Stimulated activated CD4-positive, alpha-beta T cell treated with anti-CD3 and anti-CD28 coated beads, TNF-alpha, amount 100 ng/mL, for 48 hours (primary cell): ENCODE measurements at regions not wholly inside any gene's neighbourhood (a gene's known extent, or its start where the extent isn't known, plus 50 kb on each side); places are given as distances from the start of the nearest gene placed in this dataset.
A peak's percentile ranks its signal among the peaks of the same experiment; 100 is the strongest.

Source experiments
- DNase-seq, 3 donors: peaks; one replicate each; pipeline ENCODE4 v3.0.0-alpha.2; 2020; ENCODE audit warnings: low read depth in 3 of 3

DNA sequence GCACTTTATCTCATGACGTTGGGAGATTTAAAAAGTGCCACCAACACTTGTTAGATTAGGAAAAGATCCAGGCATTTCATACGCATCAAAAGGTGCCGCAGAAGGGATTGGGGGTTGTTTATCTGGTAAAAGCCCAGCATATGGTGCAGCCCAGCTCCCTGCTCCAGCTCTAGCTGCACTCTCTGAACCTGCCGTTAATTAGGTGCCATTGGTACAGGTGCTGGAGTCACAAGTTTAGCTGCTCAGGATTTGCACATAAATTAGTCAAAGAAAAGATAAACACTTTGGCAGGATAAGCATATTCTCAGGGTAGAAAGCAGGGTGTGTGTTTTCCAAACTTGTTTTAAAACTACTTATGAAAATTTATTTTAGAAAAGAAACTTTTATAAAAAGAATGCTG, 932.6 kb upstream of the TMEM132C start:
- DNase-seq = no peak

GRCh38 chr12:127334912-127335644, 931.9 kb upstream of the TMEM132C start:
- DNase-seq = no peak

- DNase-seq = no peak
Measured at GRCh38 chr12:127336416-127336815, 930.6 kb upstream of the TMEM132C start.

DNA sequence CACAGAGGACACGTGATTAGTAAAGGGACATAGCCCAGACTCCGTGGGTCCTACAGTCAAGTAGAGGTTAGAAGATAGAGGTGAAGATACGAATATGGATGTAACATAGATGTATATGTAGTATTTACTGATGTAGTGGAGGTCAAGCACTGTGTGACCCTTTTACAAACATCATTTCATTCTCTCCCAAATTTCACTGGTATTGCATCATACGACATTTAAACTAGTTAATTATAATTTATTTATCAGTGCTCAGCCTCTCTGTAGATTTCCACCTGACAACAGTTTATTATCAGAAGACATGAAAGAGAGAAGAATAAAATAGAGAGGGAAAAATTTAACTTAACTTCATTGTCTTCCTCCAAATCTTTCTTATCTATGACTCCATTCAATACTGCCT, 927.9 kb upstream of the TMEM132C start:
- no peak for DNase-seq

GRCh38 chr12:127340381-127340780, 926.6 kb upstream of the TMEM132C start:
- no peak for DNase-seq

- DNase-seq = no peak
Measured at GRCh38 chr12:127342861-127343260, 924.1 kb upstream of the TMEM132C start.

GRCh38 chr12:127343940-127344339, 923.0 kb upstream of the TMEM132C start:
- DNase-seq = no peak

GRCh38 chr12:127351481-127352010, 915.4 kb upstream of the TMEM132C start:
- DNase-seq = no peak

DNA sequence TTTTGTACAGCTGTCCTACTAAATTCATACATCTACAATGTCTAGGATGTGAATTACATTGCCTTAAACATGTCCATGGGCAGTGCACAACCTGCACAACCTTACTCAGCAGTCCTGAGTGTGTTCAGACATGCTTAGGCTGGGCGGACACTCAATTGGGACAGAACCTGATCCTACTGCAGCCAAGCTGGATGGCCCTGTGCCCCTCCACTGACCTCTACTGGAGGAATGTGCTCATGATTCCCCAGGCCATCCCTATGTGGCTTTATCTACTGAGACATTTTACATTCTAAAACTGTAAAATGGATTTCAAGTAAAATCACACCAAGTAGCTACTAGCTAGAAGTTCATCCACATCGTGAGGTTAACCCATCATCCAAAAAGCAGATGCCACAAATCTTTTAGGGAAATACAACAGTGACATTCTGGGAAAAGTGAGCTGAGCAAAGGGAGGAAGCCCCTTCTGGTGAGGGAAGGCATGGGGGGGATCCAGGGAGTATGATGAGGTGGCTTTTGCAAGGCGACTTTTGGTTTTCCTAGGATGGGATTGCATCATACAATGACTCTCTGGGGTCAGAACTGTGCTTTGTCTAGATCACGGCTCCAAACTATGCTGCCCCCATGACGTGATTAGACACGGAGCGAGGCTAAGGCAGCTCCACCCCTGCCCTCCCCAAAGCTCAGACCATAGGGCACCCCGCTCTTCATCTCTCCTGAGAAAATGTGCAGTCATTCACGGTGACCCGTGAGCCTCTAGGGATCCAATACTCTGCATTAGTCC, 911.7 kb upstream of the TMEM132C start:
- DNase-seq = no peak

DNA sequence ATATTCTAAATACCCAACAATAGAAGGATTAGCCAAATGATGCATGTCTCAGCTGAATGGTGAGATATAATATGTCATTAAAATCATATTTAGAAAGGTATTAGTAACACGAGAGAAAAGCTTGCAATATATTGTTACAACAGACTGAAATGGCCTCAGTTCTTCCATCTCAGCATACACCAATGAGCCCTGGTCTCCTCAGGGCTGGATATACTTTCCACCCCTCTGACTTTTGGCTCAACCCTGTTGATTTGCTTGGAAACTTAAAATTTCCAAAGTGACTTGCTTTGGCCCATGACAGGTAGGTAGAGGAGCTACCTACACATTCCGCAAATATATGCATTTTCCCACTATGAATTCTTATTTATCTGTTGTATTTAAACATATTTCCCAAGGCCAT, 908.1 kb upstream of the TMEM132C start:
- DNase-seq = no peak

GRCh38 chr12:127360580-127360979, 906.4 kb upstream of the TMEM132C start:
- DNase-seq = no peak

- DNase-seq = no peak
Measured at GRCh38 chr12:127362121-127362520, 904.8 kb upstream of the TMEM132C start.

DNA sequence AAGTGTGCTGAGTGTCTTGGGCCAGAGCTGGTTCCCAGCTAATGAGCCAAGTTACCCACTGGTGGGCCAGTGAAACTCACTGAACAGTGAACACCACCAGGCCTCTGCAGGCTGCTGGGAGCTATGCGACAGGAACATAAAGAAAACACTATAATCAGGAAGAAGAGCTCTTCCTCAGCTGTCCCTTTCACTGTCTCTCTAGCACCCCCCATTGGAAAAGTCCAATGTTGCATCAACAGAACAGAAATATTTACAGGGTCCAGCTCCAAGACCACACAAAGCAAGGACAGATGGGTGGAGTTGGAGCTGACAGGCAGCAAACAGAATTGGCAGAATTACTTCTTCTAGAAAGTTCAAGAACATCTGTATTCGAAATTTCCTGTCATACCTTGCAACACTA, 903.6 kb upstream of the TMEM132C start:
- DNase-seq = no peak

DNA sequence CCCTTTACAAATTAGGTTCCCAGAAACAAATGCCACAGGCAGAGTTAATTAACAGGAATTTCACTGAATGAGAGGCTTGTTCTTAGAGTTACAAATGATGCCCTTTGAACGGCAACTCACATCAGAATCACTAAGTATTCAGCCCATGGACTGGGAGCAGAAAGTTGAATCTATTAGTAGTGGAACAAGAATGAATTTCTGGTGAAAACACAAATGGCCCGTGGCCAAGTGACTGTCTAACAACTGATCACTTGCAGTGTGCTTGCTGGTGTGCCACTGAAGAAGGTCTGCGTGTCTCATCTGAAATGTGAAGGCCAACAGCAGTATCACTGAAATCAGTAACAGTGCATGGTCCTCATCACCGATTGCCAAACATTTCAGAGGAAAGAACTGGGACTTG, 893.4 kb upstream of the TMEM132C start:
- DNase-seq = no peak

GRCh38 chr12:127374447-127374846, 892.5 kb upstream of the TMEM132C start:
- no peak for DNase-seq

DNA sequence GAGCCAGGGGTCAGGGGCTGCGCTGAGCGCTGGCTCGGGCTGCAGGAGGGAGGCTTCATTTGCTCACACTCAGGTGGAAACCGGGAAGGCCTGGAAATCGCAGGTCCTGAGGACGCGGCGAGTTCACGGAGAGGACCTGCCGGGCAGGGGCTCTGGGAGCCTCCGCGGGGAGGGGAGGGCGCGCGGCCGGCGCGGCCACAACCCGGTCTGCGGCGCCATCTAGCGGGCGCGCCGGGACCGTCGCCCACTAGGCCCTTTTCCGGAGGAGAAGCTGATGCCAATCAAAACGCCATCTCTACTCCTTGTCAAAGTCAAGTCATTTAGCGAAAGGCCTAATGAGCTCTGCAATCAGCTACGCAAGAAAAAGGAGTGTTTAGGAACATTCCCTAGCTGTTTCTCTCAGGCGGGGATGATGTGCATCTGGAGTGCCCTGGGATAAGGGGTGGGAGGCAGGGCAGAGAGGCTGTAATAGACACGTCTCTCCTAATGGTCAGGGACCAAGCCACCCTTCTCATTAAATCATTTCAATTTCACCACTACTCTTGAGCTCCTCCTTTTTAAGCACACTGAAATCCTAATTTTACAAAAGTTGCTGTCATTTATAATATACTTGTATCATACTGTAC, 885.8 kb upstream of the TMEM132C start:
- DNase-seq = peak; percentile 3 to 9 (median 4)

- DNase-seq = no peak
Measured at GRCh38 chr12:127381681-127382080, 885.3 kb upstream of the TMEM132C start.

- no peak for DNase-seq
Measured at GRCh38 chr12:127383281-127383680, 883.7 kb upstream of the TMEM132C start.

DNA sequence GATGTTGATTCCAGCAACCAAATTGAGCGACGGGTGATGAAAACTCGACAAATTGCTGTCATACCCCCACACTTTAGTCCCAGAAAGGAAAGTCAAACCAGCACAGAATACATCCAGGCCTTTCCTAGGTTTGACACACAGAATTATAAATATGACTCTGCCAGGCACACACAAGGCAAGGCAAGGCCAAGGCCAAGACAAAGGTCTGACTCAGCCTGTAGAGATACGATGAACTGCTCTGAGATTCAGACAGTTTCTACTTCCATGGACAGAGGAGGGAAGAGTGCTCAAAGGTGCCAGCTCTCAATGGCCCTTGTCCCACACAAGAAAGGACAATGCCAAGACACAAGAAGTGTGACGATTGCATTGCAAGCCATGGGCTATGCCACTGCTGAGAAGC, 880.2 kb upstream of the TMEM132C start:
- DNase-seq = no peak

DNA sequence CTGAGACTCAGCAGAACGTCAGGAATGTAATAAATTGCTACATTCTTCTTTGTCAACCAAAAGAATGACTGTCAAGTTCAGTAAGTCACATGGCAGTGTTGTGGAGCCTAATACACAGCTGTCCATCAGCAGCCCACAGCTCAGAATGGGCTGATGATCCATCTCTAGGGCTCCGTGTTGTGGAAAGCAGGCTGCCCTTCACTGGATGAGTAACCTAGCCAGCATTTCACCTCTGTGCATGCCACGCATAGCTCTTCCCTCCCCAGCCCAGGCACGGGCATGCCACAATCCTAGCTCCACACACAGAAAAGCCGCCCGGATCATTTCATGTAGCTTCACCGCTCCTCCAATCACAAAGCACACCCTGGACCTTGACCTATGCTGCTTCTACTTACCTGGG, 878.0 kb upstream of the TMEM132C start:
- no peak for DNase-seq

GRCh38 chr12:127389923-127390322, 877.0 kb upstream of the TMEM132C start:
- no peak for DNase-seq

- no peak for DNase-seq
Measured at GRCh38 chr12:127393465-127393864, 873.5 kb upstream of the TMEM132C start.

- DNase-seq = no peak
Measured at GRCh38 chr12:127393896-127394295, 873.1 kb upstream of the TMEM132C start.
